H9 (cell line): ENCODE measurements at regions not wholly inside any gene's neighbourhood (a gene's known extent, or its start where the extent isn't known, plus 50 kb on each side); places are given as distances from the start of the nearest gene placed in this dataset.

ENCODE experiments used
- DNase-seq: peaks from one replicate; pipeline ENCODE4 v3.0.0-alpha.2; 2017
- H2AFZ ChIP-seq: one replicate; pipeline ENCODE4 v1.6.1; 2013; ENCODE audit warnings: mild to moderate bottlenecking, low read length, control low read depth, moderate library complexity
- H2AK5ac ChIP-seq: 2 replicates; pipeline ENCODE4 v1.6.1; 2013; ENCODE audit warnings: low read length, control low read depth, mixed read lengths; ENCODE audit not compliant: insufficient read length
- H2BK120ac ChIP-seq: one replicate; pipeline ENCODE4 v1.6.1; 2013; ENCODE audit warnings: low read depth, mild to moderate bottlenecking, low read length, control low read depth, inconsistent platforms; ENCODE audit not compliant: poor library complexity, severe bottlenecking
- H2BK12ac ChIP-seq: 2 replicates; pipeline ENCODE4 v1.6.1; 2013; ENCODE audit warnings: low read length, control low read depth, mixed read lengths, low read depth; ENCODE audit not compliant: insufficient read length
- H2BK15ac ChIP-seq: 2 replicates; pipeline ENCODE4 v1.6.1; 2013; ENCODE audit warnings: low read depth, low read length, control low read depth
- H2BK20ac ChIP-seq: one replicate; pipeline ENCODE4 v1.6.1; 2013; ENCODE audit warnings: low read depth, mild to moderate bottlenecking, low read length, control low read depth, inconsistent platforms; ENCODE audit not compliant: poor library complexity, severe bottlenecking
- H2BK5ac ChIP-seq: 2 replicates; pipeline ENCODE4 v1.6.1; 2013; ENCODE audit warnings: low read length, control low read depth, mixed read lengths; ENCODE audit not compliant: insufficient read length
- H3K14ac ChIP-seq: 2 replicates; pipeline ENCODE4 v1.6.1; 2013; ENCODE audit warnings: low read length, control low read depth; ENCODE audit not compliant: insufficient read depth
- H3K18ac ChIP-seq: 2 replicates; pipeline ENCODE4 v1.6.1; 2013; ENCODE audit warnings: low read depth, mild to moderate bottlenecking, mixed read lengths, low read length, control low read depth; ENCODE audit not compliant: insufficient read length
- H3K23ac ChIP-seq: 2 replicates; pipeline ENCODE4 v1.6.1; 2013; ENCODE audit warnings: low read length, control low read depth, mixed read lengths, low read depth; ENCODE audit not compliant: insufficient read length
- H3K23me2 ChIP-seq: 2 replicates; pipeline ENCODE4 v1.6.1; 2013; ENCODE audit warnings: low read depth, mild to moderate bottlenecking, mixed read lengths, low read length, control low read depth; ENCODE audit not compliant: insufficient read length, poor library complexity, severe bottlenecking
- H3K27ac ChIP-seq: 2 replicates; pipeline ENCODE4 v1.5.1; 2013; ENCODE audit warnings: low read length, control low read depth, mixed read lengths, low read depth; ENCODE audit not compliant: insufficient read length
- H3K27me3 ChIP-seq: 2 replicates; pipeline ENCODE4 v1.6.1; 2013; ENCODE audit warnings: low read length, control low read depth, inconsistent platforms; ENCODE audit not compliant: insufficient read depth
- H3K4ac ChIP-seq: 2 replicates; pipeline ENCODE4 v1.6.1; 2013; ENCODE audit warnings: low read depth, mild to moderate bottlenecking, control low read depth, inconsistent platforms, low read length, moderate library complexity
- H3K4me1 ChIP-seq: 2 replicates; pipeline ENCODE4 v1.6.1; 2013; ENCODE audit warnings: low read length, control low read depth, inconsistent platforms; ENCODE audit not compliant: insufficient read depth
- H3K4me2 ChIP-seq: 2 replicates; pipeline ENCODE4 v1.6.1; 2013; ENCODE audit warnings: low read length, control low read depth, mixed read lengths; ENCODE audit not compliant: insufficient read length, insufficient read depth
- H3K56ac ChIP-seq: 2 replicates; pipeline ENCODE4 v1.6.1; 2013; ENCODE audit warnings: low read depth, mild to moderate bottlenecking, mixed read lengths, low read length, control low read depth; ENCODE audit not compliant: insufficient read length
- H3K79me1 ChIP-seq: 2 replicates; pipeline ENCODE4 v1.6.1; 2013; ENCODE audit warnings: low read depth, mild to moderate bottlenecking, moderate library complexity, low read length, control low read depth, inconsistent platforms; ENCODE audit not compliant: insufficient read depth, poor library complexity, severe bottlenecking
- H3K79me2 ChIP-seq: 2 replicates; pipeline ENCODE4 v1.6.1; 2013; ENCODE audit warnings: low read length, control low read depth, inconsistent platforms; ENCODE audit not compliant: insufficient read depth
- H3K9ac ChIP-seq: 2 replicates; pipeline ENCODE4 v1.6.1; 2013; ENCODE audit warnings: low read length, control low read depth, mixed read lengths; ENCODE audit not compliant: insufficient read length; ENCODE audit errors: extremely low read depth
- H3K9me3 ChIP-seq: one replicate; pipeline ENCODE4 v1.6.1; 2013; ENCODE audit warnings: low read depth, low read length, inconsistent platforms; ENCODE audit not compliant: control insufficient read depth
- H3T11ph ChIP-seq: one replicate; pipeline ENCODE4 v1.6.1; 2013; ENCODE audit warnings: mild to moderate bottlenecking, low read length, control low read depth, inconsistent platforms
- H4K20me1 ChIP-seq: one replicate; pipeline ENCODE4 v1.6.1; 2013; ENCODE audit not compliant: control insufficient read depth, insufficient read length, insufficient read depth
- H4K5ac ChIP-seq: 2 replicates; pipeline ENCODE4 v1.6.1; 2013; ENCODE audit warnings: low read depth, mild to moderate bottlenecking, mixed read lengths, low read length, control low read depth; ENCODE audit not compliant: insufficient read length
- H4K8ac ChIP-seq: replicated peaks from 2 replicates; pipeline ENCODE4 v1.6.1; 2013; ENCODE audit warnings: low read length, control low read depth, mixed read lengths, low read depth; ENCODE audit not compliant: insufficient read length
- H4K91ac ChIP-seq: 2 replicates; pipeline ENCODE4 v1.6.1; 2013; ENCODE audit warnings: low read depth, mild to moderate bottlenecking, moderate library complexity, mixed read lengths, low read length, control low read depth; ENCODE audit not compliant: insufficient read length
- H3K27ac Mint-ChIP-seq, 3 experiments: 2 replicates in 2 of 3; 3 replicates in 1 of 3; pipeline ENCODE4 v1.8.0; 2020 to 2021; ENCODE audit warnings: mixed read lengths in 3 of 3, mild to moderate bottlenecking in 1 of 3, moderate library complexity in 1 of 3
- H3K27me3 Mint-ChIP-seq: 2 replicates; pipeline ENCODE4 v1.8.0; 2021; ENCODE audit warnings: low read depth, mild to moderate bottlenecking, moderate library complexity, mixed read lengths
- H3K36me3 Mint-ChIP-seq, 3 experiments: 2 replicates in 2 of 3; 3 replicates in 1 of 3; pipeline ENCODE4 v1.8.0; 2020 to 2021; ENCODE audit warnings: low read depth in 3 of 3, mixed read lengths in 3 of 3; ENCODE audit not compliant: insufficient read depth in 1 of 3
- H3K4me1 Mint-ChIP-seq, 2 experiments: 2 replicates each; pipeline ENCODE4 v1.8.0; 2020; ENCODE audit warnings: mixed read lengths in 2 of 2
- H3K4me3 Mint-ChIP-seq, 2 experiments: 2 replicates in 1 of 2; 3 replicates in 1 of 2; pipeline ENCODE4 v1.8.0; 2020 to 2021; ENCODE audit warnings: mild to moderate bottlenecking in 2 of 2, mixed read lengths in 2 of 2, moderate library complexity in 1 of 2
- H3K9me3 Mint-ChIP-seq, 2 experiments: 2 replicates in 1 of 2; 3 replicates in 1 of 2; pipeline ENCODE4 v1.8.0; 2020; ENCODE audit warnings: mild to moderate bottlenecking in 2 of 2, mixed read lengths in 2 of 2, moderate library complexity in 1 of 2
- TF ChIP-seq, protein P1 (sequence below): fragments of 200-600 bp; sonication (generic); conservative IDR thresholded peaks from 3 replicates; pipeline ENCODE4 v1.8.0; 2021; ENCODE audit warnings: antibody characterized with exemption, mild to moderate bottlenecking

GRCh38 chr1:209493559-209493958, 90.0 kb upstream of the CAMK1G start:
- no peak overlapping the region for H3K4ac ChIP-seq
- no peaks in the 10 kb centered on the region for H3K79me1 ChIP-seq
- H2BK12ac ChIP-seq: no peak overlapping the region
- H2BK20ac ChIP-seq: no peak overlapping the region
- no peak overlapping the region for H3T11ph ChIP-seq
- H3K9me3 Mint-ChIP-seq: peaks cover 10 to 20% of the 10 kb centered on the region in 2 experiments
- no peak overlapping the region for H3K27ac ChIP-seq
- H2BK15ac ChIP-seq: no peak overlapping the region
- H3K18ac ChIP-seq: no peak overlapping the region
- H4K8ac ChIP-seq: no peak overlapping the region
- H3K9me3 ChIP-seq: no peaks in the 10 kb centered on the region
- no peak for DNase-seq
- no peak overlapping the region for H2BK5ac ChIP-seq
- H3K79me2 ChIP-seq: no peaks in the 10 kb centered on the region
- no peak overlapping the region for H4K91ac ChIP-seq
- no peak overlapping the region for H2BK120ac ChIP-seq
- H3K27me3 Mint-ChIP-seq: no peaks in the 10 kb centered on the region
- H2AFZ ChIP-seq: no peak overlapping the region
- no peak overlapping the region for H3K4me3 Mint-ChIP-seq
- H3K4me1 ChIP-seq: no peaks in the 10 kb centered on the region
- TF ChIP-seq, protein P1, sequence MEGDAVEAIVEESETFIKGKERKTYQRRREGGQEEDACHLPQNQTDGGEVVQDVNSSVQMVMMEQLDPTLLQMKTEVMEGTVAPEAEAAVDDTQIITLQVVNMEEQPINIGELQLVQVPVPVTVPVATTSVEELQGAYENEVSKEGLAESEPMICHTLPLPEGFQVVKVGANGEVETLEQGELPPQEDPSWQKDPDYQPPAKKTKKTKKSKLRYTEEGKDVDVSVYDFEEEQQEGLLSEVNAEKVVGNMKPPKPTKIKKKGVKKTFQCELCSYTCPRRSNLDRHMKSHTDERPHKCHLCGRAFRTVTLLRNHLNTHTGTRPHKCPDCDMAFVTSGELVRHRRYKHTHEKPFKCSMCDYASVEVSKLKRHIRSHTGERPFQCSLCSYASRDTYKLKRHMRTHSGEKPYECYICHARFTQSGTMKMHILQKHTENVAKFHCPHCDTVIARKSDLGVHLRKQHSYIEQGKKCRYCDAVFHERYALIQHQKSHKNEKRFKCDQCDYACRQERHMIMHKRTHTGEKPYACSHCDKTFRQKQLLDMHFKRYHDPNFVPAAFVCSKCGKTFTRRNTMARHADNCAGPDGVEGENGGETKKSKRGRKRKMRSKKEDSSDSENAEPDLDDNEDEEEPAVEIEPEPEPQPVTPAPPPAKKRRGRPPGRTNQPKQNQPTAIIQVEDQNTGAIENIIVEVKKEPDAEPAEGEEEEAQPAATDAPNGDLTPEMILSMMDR: no peak
- no peak overlapping the region for H3K4me2 ChIP-seq
- H3K23ac ChIP-seq: no peak overlapping the region
- no peak overlapping the region for H3K56ac ChIP-seq
- peaks cover 8 to 36% of the 10 kb centered on the region in 2 experiments for H3K4me1 Mint-ChIP-seq
- H3K9ac ChIP-seq: no peak overlapping the region
- H4K5ac ChIP-seq: no peak overlapping the region
- H3K27me3 ChIP-seq: no peaks in the 10 kb centered on the region
- H3K27ac Mint-ChIP-seq: no peak overlapping the region
- H2AK5ac ChIP-seq: no peak overlapping the region
- H3K23me2 ChIP-seq: no peaks in the 10 kb centered on the region
- H4K20me1 ChIP-seq: no peaks in the 10 kb centered on the region
- H3K14ac ChIP-seq: no peak overlapping the region
- H3K36me3 Mint-ChIP-seq: peaks cover 3 to 18% (median 6%) of the 10 kb centered on the region in 3 experiments; a peak in 6 of 7 replicates
